Right lobe of liver (tissue), 4 donors: ENCODE measurements at regions not wholly inside any gene's neighbourhood (a gene's known extent, or its start where the extent isn't known, plus 50 kb on each side); places are given as distances from the start of the nearest gene placed in this dataset.

Experiments
- POLR2A ChIP-seq: fragments of 450-650 bp; IDR thresholded peaks from one replicate; pipeline ENCODE4 v1.6.1; 2017; ENCODE audit warnings: antibody characterized with exemption, mild to moderate bottlenecking
- TF ChIP-seq, protein P1 (sequence below), 4 donors: fragments of 200-600 bp in 3 of 4; fragments of 450-650 bp in 1 of 4; IDR thresholded peaks; one replicate each; pipeline versions ENCODE4 v1.5.1 to v1.8.0; 2016 to 2022; ENCODE audit warnings: antibody characterized with exemption in 4 of 4, mild to moderate bottlenecking in 2 of 4
- donor health status: DM: no; HTN: no; CAD: no.
- donor health status: DM: no; HTN: no; CAD: no.
- donor health status: DM: no; HTN: yes; CAD: no.

DNA sequence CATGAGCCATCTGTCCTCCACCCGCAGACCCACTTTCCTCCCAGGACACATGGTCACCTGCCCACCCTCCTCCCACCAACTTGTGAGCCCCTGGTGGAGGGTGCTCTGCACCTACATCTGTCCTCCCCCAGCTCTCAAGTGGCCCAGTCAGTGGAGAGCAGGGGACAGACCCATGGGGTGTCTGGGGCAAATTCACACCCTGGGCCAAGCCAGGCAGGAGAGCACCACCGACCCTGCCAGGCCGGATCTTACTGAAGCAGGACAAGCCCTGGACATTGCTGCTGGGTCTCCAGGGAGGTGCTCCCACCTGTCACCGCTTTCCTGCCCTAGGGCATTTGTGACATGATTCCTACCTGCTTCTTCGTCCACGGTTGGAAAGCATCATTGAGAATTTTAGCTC, 221.6 kb downstream of the TUBA3C start:
- no peak for TF ChIP-seq POLR2A
- TF ChIP-seq, protein P1, sequence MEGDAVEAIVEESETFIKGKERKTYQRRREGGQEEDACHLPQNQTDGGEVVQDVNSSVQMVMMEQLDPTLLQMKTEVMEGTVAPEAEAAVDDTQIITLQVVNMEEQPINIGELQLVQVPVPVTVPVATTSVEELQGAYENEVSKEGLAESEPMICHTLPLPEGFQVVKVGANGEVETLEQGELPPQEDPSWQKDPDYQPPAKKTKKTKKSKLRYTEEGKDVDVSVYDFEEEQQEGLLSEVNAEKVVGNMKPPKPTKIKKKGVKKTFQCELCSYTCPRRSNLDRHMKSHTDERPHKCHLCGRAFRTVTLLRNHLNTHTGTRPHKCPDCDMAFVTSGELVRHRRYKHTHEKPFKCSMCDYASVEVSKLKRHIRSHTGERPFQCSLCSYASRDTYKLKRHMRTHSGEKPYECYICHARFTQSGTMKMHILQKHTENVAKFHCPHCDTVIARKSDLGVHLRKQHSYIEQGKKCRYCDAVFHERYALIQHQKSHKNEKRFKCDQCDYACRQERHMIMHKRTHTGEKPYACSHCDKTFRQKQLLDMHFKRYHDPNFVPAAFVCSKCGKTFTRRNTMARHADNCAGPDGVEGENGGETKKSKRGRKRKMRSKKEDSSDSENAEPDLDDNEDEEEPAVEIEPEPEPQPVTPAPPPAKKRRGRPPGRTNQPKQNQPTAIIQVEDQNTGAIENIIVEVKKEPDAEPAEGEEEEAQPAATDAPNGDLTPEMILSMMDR (IDR thresholded peaks at IDR 0.05) = no peak
